T-helper 1 cell (primary cell): ENCODE measurements at regions not wholly inside any gene's neighbourhood (a gene's known extent, or its start where the extent isn't known, plus 50 kb on each side); places are given as distances from the start of the nearest gene placed in this dataset.
"Not testable (repeated sequence)": the region's sequence is repeated elsewhere in the genome, so short reads cannot be mapped to it uniquely, and the experiment has no call there.

ENCODE experiments used
- DNase-seq, 5 donors: peaks; one replicate each; pipeline ENCODE4 v3.0.0-alpha.2; 2012 to 2020

DNA sequence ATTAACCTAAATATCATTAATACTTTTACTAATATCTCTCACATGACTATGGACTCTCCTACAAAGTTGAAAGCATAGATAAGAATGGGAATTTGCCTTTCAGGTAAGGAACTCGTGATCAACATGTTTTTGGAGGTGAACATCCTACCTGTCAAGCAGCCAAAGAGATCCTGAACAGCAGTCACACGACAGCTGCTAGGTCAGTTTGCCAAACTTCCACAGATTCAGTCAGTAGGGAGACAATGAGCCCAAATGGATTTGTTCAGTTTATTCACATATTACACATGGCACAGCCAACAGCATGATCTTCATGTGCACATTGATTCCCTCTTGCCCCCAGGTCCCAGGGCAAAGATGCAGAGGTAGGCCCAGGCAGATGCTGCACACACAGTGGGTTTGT is 86.1 kb upstream of the LOC128125822 start:
- no peak for DNase-seq

GRCh38 chr6:63487103-63487813 is 85.0 kb upstream of the LOC128125822 start:
- DNase-seq = no peak

- no peak for DNase-seq
These were observed 81.2 kb upstream of the LOC128125822 start for GRCh38 chr6:63491119-63491518.

GRCh38 chr6:63492476-63492875 is 79.8 kb upstream of the LOC128125822 start:
- DNase-seq = no peak

GRCh38 chr6:63493557-63493956 is 78.7 kb upstream of the LOC128125822 start:
- DNase-seq = no peak

DNA sequence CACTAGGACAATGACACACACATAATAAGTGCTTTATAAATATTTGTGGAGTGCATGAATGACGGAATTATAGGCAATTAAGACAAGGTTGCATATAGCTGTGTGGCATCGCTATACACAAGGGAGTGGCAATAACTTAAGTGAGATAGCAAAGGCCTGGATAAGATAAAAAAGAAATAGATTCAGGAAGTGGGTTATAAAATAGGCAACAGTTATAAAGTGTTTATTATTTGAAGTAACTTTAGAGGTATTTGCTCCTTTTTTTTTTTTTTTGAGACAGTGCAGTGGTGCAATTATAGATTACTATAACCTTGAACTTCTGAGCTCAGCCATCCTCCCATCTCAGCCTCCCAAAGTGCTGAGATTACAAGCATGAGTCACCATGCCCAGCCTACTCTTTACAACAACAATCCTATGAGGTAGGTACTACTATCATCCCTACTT is 75.9 kb upstream of the LOC128125822 start:
- no peak for DNase-seq

DNA sequence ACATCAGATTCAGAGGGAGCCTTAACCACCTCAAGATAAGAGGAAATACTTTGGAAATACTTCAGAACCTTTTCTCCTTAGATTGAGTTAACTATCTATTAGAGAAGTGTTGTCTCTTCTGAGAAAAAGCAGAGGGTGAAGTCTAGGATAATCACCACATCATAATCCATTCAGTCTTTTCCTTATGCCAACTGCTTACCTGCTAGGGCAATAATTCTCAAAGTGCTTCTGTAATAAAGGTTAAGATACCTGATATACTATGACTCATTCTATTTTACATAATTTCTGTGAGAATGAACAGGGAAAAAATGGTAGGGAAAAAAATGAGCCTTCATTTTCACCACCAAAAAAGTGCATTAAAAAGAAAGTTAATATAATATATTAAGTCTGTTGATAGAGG is 70.1 kb upstream of the LOC128125822 start:
- no peak for DNase-seq

GRCh38 chr6:63503199-63503598 is 69.1 kb upstream of the LOC128125822 start:
- DNase-seq = no peak

DNA sequence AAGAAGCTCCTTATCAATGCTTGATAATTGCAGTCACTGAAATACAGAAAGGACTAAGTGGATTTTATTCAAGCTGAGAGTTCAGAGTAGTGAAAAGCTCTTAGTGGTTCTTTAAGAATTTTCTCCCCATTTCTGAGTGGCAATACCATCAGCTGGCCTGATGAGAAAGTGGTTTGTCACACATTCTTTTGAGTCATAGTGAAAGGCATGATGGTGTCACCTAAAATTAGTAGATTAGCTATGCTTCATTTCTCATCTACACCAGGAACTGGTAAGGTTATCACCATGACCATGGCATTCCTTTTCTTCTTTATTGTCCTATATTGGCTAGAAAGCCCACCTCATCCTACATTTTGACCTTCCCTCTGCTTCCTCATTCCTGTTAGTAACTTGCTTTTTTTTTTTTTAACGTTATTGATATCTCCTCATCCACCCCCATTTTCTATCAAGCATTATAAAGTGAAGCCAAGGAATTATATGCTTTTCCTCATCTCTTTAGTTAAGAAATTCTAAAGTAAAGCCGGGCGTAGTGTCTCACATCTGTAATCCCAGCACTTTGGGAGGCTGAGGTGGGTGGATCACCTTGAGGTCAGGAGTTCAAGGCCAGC is 67.4 kb upstream of the LOC128125822 start:
- DNase-seq = peak in 1 of 5 donors; percentile 43

DNA sequence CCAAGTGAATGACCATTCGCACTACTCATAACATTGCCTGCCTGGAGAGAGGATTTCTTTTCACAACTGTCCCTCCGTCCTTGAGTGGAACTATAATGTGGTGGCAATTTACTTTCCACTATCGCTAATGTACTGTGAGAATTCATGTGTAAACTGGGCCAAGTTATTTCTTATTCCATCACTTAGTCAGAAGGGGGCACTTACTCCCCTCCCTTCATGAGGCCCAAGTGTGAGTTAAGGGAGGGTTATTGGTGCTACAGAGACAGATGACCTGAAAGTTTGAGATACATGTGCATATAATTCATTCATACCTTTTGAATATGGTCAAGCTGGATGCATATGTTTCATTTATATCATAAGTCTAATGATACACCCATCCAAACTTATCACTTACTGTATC is 65.2 kb upstream of the LOC128125822 start:
- DNase-seq = no peak

DNA sequence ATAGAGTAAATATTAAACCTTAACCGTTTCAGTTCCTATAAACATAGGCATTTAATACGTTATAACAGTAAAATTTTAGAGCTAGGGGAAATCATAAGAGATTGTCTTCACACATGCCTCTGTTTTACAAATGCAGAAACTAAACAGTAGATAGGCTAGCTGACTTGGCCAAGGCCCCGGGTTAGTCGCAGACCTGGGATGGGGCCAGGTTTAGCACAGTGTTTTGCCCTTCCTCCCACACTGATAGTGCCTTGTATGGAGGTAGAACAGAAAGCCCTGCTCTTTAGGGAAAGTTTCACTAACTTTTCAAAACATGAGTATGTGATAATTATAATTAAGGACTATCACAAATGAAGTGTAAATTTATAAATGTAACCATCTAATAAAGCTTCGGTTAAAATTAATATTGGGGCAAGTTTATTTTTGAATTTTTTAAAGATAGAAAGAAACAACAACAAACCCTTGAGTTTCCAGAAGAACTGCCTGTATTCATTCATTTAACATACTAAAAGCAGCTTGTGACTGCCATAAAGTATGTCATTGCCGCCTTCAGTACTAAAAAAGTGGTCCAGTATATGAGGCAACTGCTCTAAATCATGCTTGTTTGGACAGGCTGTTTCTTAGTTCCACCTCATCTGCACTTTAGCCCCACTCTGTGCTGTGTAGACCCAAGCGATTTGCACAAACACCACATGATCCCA is 62.5 kb upstream of the LOC128125822 start:
- DNase-seq = no peak

DNA sequence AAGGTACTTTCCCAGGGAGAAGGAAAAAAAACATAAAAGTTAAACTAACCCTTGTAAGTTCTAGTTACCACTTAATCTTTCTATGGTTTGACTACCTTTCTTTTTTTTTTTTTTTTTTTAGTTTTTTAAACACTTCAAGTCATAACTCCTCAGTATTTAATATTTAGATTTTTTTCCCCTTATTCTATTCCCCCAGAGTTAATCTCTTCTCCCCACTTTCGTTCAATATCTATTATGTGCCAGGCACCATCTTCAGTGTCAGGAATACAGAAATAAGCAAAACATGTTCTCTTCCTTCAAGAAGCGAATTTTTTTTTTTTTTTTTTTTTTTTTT is 62.0 kb upstream of the LOC128125822 start:
- DNase-seq = no peak

DNA sequence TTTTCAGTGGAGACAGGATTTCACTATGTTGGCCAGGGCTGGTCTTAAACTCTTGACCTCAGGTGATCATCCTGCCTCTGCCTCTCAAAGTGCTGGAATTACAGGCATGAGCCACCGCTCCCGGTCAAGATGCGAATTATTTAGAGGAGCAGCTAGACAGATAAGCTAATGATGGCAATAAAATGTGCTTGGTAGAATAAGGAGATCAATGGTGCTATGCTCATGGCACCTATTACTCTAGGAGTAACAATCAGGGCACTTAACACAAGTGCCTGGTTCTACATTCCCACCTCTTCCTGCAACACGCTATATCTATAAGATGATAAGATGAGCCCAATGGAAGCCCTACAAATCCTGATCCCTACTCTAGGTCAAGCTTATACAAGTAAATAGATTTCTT is 61.4 kb upstream of the LOC128125822 start:
- no peak for DNase-seq

DNA sequence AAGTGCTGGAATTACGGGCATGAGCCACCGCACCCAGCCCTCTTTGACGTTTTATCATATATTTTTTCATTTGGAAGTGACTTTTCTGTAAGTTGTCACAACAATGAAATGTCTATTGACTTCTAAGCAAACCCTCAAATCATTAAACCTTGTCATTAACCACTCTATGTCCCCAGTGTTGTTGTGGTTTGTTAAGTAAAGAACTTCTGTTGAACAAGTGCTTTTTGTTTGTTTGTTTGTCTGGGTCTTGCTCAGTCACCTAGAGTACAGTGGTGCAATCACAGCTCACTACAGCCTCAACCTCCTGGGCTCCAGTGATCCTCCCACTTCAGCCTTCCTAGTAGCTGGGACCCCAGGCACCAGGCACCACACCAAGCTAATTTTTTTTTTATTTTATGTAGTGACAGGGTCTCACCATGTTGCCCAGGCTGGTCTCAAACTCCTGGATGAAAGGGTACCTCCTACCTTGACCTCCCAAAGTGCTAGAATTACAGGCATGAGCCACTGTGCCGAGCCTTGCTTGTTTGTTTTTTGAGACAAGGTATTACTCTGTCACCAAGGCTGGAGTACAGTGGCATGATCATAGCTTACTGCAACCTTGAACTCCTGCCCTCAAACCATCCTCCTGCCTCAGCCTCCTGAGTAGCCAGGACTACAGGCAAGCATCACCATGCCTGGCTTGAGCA is 57.6 kb upstream of the LOC128125822 start:
- no peak for DNase-seq

- not testable (repeated sequence) for DNase-seq
These were observed 57.1 kb upstream of the LOC128125822 start for GRCh38 chr6:63515227-63515626.

DNA sequence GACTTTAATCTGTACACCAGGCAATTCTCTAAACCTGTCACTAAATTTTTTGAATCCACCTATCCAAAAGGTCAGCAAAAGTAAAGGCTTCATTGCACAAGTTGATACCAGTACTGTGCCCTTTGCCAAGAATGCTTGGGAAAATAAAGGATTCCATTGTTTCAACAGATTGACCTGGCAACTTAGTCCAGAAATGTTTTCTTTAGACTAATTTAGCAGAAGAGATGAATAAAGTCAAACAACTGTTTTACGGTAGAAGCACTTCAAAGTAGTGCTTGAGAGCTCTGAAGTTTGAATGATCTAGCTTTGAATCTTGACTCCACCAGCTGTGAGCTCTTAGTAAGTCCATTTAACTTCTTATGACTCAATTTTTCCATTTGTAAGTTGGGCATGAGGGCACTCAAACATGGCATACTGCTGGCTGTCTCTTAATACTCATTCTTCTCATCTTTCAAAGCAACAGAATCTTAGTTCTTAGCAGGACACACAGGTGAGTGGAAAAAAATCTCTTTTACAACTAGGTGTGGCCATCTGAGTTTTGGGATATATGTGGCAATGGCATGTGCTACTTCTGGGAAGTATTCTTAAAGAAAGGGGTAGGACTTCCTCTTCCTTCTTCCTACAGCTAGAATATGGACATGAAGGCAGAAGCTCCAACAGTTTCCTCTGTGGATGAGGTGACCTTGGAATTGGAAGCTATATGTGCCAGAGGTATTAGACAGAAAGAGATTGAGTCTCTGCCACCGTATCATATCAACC is 55.9 kb upstream of the LOC128125822 start:
- no peak for DNase-seq

DNA sequence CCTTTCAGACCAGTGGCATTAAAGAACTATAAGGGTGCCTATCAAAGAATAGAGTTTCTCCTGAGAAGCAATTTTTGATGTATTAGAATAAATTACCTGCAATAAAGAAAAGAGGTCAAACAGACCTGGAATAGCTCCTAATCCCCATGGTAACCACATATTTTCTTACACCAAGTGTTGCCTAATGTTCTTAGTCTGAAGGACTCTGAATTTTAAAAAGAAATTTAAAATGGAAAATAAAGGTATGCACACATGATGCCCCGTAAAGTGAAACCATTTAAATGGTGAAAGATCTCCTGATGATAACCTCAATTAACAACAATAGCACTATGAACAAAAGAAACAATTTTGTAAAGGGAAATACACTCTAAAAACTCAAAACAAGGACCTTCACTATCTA is 55.1 kb upstream of the LOC128125822 start:
- no peak for DNase-seq

- no peak for DNase-seq
These were observed 50.6 kb upstream of the LOC128125822 start for GRCh38 chr6:63521475-63522210.
